Breast epithelium (tissue), 4 donors: ENCODE measurements at regions not wholly inside any gene's neighbourhood (a gene's known extent, or its start where the extent isn't known, plus 50 kb on each side); places are given as distances from the start of the nearest gene placed in this dataset.

Experiments
- DNase-seq, 2 donors: peaks; one replicate each; pipeline ENCODE4 v3.0.0-alpha.2; 2019; ENCODE audit warnings: low spot score in 2 of 2
- H3K27ac ChIP-seq, 2 donors: fragments of 200-600 bp; sonication (generic) in 1 of 2; one replicate each; pipeline ENCODE4 v1.5.1; 2016 to 2019; ENCODE audit warnings: mild to moderate bottlenecking in 1 of 2
- H3K27me3 ChIP-seq, 2 donors: fragments of 200-600 bp; sonication (generic) in 1 of 2; one replicate each; pipeline versions ENCODE4 v1.5.1 to v1.6.0; 2017 to 2019; ENCODE audit warnings: control low read depth in 1 of 2, mild to moderate bottlenecking in 1 of 2
- H3K36me3 ChIP-seq: fragments of 200-600 bp; one replicate; pipeline ENCODE4 v1.5.1; 2019
- H3K4me1 ChIP-seq, 2 donors: fragments of 200-600 bp; sonication (generic); one replicate each; pipeline ENCODE4 v1.5.1; 2016 to 2019; ENCODE audit warnings: control low read depth in 1 of 2
- H3K4me3 ChIP-seq, 3 donors: fragments of 200-600 bp; sonication (generic); 1 replicate in 2 of 3; 2 replicates in 1 of 3; pipeline ENCODE4 v1.5.1; 2016 to 2019; ENCODE audit warnings: mild to moderate bottlenecking in 3 of 3, moderate library complexity in 2 of 3
- H3K9me3 ChIP-seq, 2 donors: fragments of 200-600 bp; sonication (generic) in 1 of 2; one replicate each; pipeline ENCODE4 v1.5.1; 2016 to 2019; ENCODE audit warnings: control low read depth in 1 of 2
- POLR2A ChIP-seq: fragments of 450-650 bp; IDR thresholded peaks from one replicate; pipeline ENCODE4 v1.6.1; 2016; ENCODE audit warnings: antibody characterized with exemption, mild to moderate bottlenecking, moderate library complexity
- POLR2AphosphoS5 ChIP-seq, 3 donors: sonication (generic); formaldehyde crosslinking; IDR thresholded peaks; one replicate each; pipeline ENCODE4 v1.6.1; 2017; ENCODE audit warnings: antibody characterized with exemption in 3 of 3
- intact Hi-C: fragments of 100-400 bp; cut with DNase I; formaldehyde crosslinking; loops from one replicate; pipeline ENCODE4 v1.15.1; 2023; ENCODE audit warnings: low total_unique reads
- TF ChIP-seq, protein P1 (sequence below), 3 donors: fragments of 450-650 bp; IDR thresholded peaks; one replicate each; pipeline ENCODE4 v1.5.1; 2016 to 2017; ENCODE audit warnings: antibody characterized with exemption in 3 of 3, mild to moderate bottlenecking in 3 of 3, moderate library complexity in 3 of 3

DNA sequence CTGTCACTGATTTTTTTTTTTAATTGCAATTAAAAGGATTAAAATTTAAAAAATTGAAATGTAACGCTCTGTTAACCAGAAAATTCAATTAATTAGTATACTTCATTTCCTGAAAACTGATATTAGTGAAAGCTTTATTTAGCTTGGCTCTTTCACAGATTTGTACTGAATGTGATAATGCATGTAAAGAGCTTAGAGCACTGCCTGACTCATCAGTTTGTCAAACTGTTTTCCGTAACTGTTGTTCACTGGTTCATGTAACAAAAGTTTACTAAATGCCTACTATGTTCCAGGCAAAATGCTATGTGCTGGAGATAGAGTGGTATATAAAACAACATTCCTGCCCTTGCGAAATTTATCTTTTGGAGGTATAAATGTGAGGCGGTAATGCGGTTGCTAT lies 471.7 kb downstream of the SH2D1A start:
- Histone ChIP-seq H3K36me3 (no peaks in the 10 kb centered on the region), H3K4me1 (no peaks in the 10 kb centered on the region), H3K27ac (no peak overlapping the region), H3K27me3 (no peaks in the 10 kb centered on the region), H3K9me3 (no peaks in the 10 kb centered on the region), H3K4me3 (no peak overlapping the region)
- TF ChIP-seq POLR2AphosphoS5 (IDR thresholded peaks at IDR 0.05) (no peak), POLR2A (no peak)
- TF ChIP-seq, protein P1, sequence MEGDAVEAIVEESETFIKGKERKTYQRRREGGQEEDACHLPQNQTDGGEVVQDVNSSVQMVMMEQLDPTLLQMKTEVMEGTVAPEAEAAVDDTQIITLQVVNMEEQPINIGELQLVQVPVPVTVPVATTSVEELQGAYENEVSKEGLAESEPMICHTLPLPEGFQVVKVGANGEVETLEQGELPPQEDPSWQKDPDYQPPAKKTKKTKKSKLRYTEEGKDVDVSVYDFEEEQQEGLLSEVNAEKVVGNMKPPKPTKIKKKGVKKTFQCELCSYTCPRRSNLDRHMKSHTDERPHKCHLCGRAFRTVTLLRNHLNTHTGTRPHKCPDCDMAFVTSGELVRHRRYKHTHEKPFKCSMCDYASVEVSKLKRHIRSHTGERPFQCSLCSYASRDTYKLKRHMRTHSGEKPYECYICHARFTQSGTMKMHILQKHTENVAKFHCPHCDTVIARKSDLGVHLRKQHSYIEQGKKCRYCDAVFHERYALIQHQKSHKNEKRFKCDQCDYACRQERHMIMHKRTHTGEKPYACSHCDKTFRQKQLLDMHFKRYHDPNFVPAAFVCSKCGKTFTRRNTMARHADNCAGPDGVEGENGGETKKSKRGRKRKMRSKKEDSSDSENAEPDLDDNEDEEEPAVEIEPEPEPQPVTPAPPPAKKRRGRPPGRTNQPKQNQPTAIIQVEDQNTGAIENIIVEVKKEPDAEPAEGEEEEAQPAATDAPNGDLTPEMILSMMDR (IDR thresholded peaks at IDR 0.05) = no peak
- no peak for DNase-seq
- intact Hi-C loops = no loop called here

DNA sequence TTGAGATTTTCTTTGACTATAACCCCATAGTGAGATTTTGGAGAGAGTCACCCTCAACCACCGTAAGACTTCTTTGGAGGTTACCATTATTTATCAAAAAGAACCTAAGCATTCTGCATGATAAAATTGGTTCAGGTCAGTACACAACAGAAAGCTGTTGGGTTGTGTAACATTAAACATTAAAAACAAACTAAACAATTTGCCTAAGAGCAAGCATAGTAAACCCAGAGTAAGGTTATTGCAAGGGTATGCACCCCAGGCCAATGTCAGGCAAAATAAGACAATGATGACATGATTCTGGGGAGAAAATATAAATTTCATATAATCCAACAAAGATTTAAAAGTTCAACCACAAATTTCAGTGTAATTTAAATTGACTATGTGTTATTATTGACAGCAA lies 472.4 kb downstream of the SH2D1A start:
- H3K36me3 ChIP-seq = no peaks in the 10 kb centered on the region
- H3K9me3 ChIP-seq = no peaks in the 10 kb centered on the region
- no peaks in the 10 kb centered on the region for H3K4me1 ChIP-seq
- H3K27me3 ChIP-seq = no peaks in the 10 kb centered on the region
- no peak overlapping the region for H3K4me3 ChIP-seq
- TF ChIP-seq POLR2A = no peak
- no peak overlapping the region for H3K27ac ChIP-seq
- no peak for DNase-seq
- intact Hi-C loops = no loop called here

DNA sequence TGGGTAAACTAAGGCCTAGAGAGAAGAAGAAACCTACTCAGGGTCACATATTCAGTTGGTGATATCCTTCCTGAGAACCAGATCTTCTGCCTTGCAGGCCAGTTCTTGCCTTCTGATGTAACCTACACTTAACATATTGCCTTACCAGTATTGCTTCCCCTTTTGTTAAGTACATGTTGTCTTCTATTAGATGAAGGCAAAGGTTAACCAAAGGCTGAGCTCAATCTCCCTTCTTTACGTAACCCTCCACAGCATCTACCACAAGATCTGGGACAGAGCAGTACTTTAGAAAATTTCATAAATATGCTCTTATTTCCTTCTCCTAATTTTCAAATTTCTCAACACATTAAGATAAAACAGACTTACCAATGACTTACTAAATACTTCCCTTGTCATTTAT lies 474.4 kb downstream of the SH2D1A start:
- DNase-seq = no peak
- no peak overlapping the region for H3K4me3 ChIP-seq
- intact Hi-C loops = no loop called here
- H3K4me1 ChIP-seq = no peaks in the 10 kb centered on the region
- TF ChIP-seq POLR2A = no peak
- TF ChIP-seq POLR2AphosphoS5 (IDR thresholded peaks at IDR 0.05) = no peak
- TF ChIP-seq, protein P1 (IDR thresholded peaks at IDR 0.05) = no peak
- no peaks in the 10 kb centered on the region for H3K27me3 ChIP-seq
- H3K36me3 ChIP-seq = no peaks in the 10 kb centered on the region
- no peak overlapping the region for H3K27ac ChIP-seq
- no peaks in the 10 kb centered on the region for H3K9me3 ChIP-seq

DNA sequence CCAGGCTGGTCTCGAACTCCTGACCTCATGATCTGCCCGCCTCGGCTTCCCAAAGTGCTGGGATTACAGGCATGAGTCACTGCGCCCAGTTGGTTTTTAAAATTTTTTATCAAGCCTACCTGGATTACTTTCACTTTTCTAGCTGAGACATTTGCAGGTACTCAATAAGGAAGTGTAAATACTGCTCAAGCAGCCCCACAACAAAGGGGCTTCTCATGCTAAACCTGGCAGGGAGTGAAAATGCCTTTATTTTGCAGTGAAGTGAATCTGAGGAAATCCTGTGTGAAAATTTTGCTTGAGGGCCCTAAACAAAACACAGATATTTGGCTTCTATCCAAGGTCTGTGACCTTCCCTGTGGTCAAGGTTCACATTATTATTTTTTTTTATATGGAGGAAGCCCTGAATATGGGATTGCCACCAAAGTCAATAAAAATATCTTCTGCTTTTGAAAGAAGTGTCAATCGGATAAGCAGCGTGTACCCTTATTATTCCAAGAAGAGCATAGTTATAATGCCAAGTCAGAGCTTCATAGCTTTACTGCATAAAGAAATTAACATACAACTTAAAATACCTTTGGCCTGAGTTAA lies 481.0 kb downstream of the SH2D1A start:
- Histone ChIP-seq H3K9me3 (no peaks in the 10 kb centered on the region), H3K27me3 (no peaks in the 10 kb centered on the region), H3K27ac (no peak overlapping the region), H3K4me1 (no peaks in the 10 kb centered on the region), H3K36me3 (no peaks in the 10 kb centered on the region), H3K4me3 (no peak overlapping the region)
- intact Hi-C loops = no loop called here
- TF ChIP-seq POLR2A = no peak
- no peak for TF ChIP-seq POLR2AphosphoS5 (IDR thresholded peaks at IDR 0.05)
- TF ChIP-seq, protein P1 (IDR thresholded peaks at IDR 0.05) = no peak
- DNase-seq = no peak

DNA sequence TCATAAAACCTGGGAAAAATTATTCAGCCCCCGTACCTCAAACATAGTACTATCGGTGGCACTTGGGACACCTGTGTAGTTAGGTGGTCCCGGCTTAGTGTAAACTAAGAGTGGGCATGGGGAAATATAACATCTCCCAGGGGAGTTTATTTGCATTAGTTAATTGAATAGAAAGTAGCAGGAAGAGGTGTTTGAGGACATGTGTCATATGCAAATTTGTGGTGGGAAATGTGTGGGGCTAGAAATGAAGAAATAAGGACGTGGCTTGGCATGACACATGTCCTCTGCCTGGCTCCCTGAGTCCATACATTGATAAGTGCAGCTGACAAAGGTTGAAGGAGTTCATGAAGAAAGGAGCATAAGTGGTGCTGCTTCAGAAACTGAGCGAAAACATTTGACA lies 483.6 kb downstream of the SH2D1A start:
- H3K36me3 ChIP-seq = no peaks in the 10 kb centered on the region
- no peaks in the 10 kb centered on the region for H3K4me1 ChIP-seq
- intact Hi-C loops = no loop called here
- H3K9me3 ChIP-seq = no peaks in the 10 kb centered on the region
- H3K4me3 ChIP-seq = no peak overlapping the region
- TF ChIP-seq POLR2A = no peak
- no peak for TF ChIP-seq POLR2AphosphoS5 (IDR thresholded peaks at IDR 0.05)
- TF ChIP-seq, protein P1 (IDR thresholded peaks at IDR 0.05) = no peak
- no peak overlapping the region for H3K27ac ChIP-seq
- no peak for DNase-seq
- no peaks in the 10 kb centered on the region for H3K27me3 ChIP-seq

DNA sequence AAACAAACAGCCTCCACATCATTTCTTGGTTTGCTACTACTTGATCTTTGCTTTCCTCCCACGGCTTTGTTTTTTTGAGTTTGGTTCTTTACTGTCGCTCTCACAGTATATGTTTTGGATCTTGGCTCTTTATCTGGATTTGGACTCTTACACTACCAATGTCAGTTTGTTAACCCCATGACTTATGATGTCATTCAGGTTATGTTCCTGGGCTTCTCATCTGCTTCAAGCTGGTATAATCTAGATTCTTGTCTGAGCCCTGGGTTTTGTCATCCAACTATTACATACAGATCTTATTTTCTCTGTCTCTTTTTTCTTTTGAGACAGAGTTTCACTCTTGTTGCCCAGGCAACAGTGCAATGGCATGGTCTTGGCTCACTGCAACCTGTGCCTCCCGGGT lies 482.9 kb upstream of the TEX13C start:
- Histone ChIP-seq H3K27me3 (no peaks in the 10 kb centered on the region), H3K9me3 (no peaks in the 10 kb centered on the region), H3K36me3 (no peaks in the 10 kb centered on the region), H3K27ac (no peak overlapping the region), H3K4me1 (no peaks in the 10 kb centered on the region), H3K4me3 (no peak overlapping the region)
- intact Hi-C loops = no loop called here
- TF ChIP-seq POLR2A = no peak
- TF ChIP-seq POLR2AphosphoS5 (IDR thresholded peaks at IDR 0.05) = no peak
- TF ChIP-seq, protein P1 (IDR thresholded peaks at IDR 0.05) = no peak
- DNase-seq = no peak
